HFFc6 (cell line): ENCODE measurements at regions not wholly inside any gene's neighbourhood (a gene's known extent, or its start where the extent isn't known, plus 50 kb on each side); places are given as distances from the start of the nearest gene placed in this dataset.

Source experiments
- DNase-seq: peaks from one replicate; pipeline ENCODE4 v3.0.0-alpha.2; 2018
- H3K27ac Mint-ChIP-seq: 2 replicates; pipeline ENCODE4 v1.8.0; 2020; ENCODE audit warnings: mild to moderate bottlenecking, mixed read lengths
- H3K27me3 Mint-ChIP-seq: 2 replicates; pipeline ENCODE4 v1.8.0; 2021; ENCODE audit warnings: mild to moderate bottlenecking, moderate library complexity, mixed read lengths; ENCODE audit not compliant: insufficient read depth
- H3K36me3 Mint-ChIP-seq: 2 replicates; pipeline ENCODE4 v1.8.0; 2021; ENCODE audit warnings: low read depth, mixed read lengths
- H3K4me1 Mint-ChIP-seq: 2 replicates; pipeline ENCODE4 v1.8.0; 2020; ENCODE audit warnings: low read depth, mixed read lengths
- H3K4me3 Mint-ChIP-seq: 2 replicates; pipeline ENCODE4 v1.8.0; 2020; ENCODE audit warnings: mild to moderate bottlenecking, moderate library complexity, mixed read lengths
- H3K9me3 Mint-ChIP-seq: 2 replicates; pipeline ENCODE4 v1.8.0; 2020; ENCODE audit warnings: mild to moderate bottlenecking, mixed read lengths
- TF ChIP-seq, protein P1 (sequence below): fragments of 200-600 bp; sonication (generic); IDR thresholded peaks from 2 replicates; pipeline ENCODE4 v1.5.0; 2021; ENCODE audit warnings: antibody characterized with exemption, mild to moderate bottlenecking

- TF ChIP-seq, protein P1, sequence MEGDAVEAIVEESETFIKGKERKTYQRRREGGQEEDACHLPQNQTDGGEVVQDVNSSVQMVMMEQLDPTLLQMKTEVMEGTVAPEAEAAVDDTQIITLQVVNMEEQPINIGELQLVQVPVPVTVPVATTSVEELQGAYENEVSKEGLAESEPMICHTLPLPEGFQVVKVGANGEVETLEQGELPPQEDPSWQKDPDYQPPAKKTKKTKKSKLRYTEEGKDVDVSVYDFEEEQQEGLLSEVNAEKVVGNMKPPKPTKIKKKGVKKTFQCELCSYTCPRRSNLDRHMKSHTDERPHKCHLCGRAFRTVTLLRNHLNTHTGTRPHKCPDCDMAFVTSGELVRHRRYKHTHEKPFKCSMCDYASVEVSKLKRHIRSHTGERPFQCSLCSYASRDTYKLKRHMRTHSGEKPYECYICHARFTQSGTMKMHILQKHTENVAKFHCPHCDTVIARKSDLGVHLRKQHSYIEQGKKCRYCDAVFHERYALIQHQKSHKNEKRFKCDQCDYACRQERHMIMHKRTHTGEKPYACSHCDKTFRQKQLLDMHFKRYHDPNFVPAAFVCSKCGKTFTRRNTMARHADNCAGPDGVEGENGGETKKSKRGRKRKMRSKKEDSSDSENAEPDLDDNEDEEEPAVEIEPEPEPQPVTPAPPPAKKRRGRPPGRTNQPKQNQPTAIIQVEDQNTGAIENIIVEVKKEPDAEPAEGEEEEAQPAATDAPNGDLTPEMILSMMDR = no peak
- Mint-ChIP-seq H3K4me3 (no peak overlapping the region), H3K9me3 (peaks cover 24% of the 10 kb centered on the region), H3K27me3 (peaks cover 6% of the 10 kb centered on the region), H3K27ac (no peak overlapping the region), H3K36me3 (no peaks in the 10 kb centered on the region), H3K4me1 (no peaks in the 10 kb centered on the region)
- no peak for DNase-seq
Measured at GRCh38 chr16:9677301-9677653, 505.0 kb downstream of the GRIN2A start.

DNA sequence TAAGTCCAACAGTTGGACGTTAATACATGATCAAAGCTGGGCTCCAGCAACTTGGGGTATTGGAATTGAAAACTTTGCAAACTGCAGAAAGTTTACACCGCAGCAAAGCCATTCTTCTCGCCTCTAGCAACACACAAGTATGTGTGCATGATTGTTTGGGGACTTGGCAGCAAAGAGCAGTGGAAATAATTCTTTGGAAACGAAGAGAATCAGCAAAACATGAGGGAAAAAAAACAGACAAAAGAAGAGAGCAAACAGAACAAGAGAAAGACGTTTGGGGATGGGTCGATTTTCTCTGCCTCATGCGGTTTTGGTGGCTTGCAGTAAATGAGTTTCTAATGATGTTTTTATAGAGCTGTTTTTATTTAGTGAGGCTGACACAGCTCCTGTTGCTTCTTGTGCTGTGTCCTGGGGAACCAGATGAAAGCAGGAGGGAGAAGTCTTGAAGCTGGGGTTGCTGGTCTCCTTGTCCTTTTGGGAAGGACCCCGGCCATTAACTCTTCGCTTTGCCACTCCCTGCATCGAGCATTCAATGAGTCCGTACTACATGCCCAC is 502.9 kb downstream of the GRIN2A start:
- H3K27me3 Mint-ChIP-seq = peaks cover 6% of the 10 kb centered on the region
- H3K27ac Mint-ChIP-seq = no peak overlapping the region
- no peaks in the 10 kb centered on the region for H3K4me1 Mint-ChIP-seq
- peaks cover 30% of the 10 kb centered on the region for H3K9me3 Mint-ChIP-seq
- no peak overlapping the region for H3K4me3 Mint-ChIP-seq
- TF ChIP-seq, protein P1 = no peak
- H3K36me3 Mint-ChIP-seq = no peaks in the 10 kb centered on the region
- no peak for DNase-seq

- no peak for DNase-seq
- TF ChIP-seq, protein P1 = no peak
- no peak overlapping the region for H3K4me3 Mint-ChIP-seq
- peaks cover 23% of the 10 kb centered on the region for H3K9me3 Mint-ChIP-seq
- no peak overlapping the region for H3K27ac Mint-ChIP-seq
- H3K4me1 Mint-ChIP-seq = no peaks in the 10 kb centered on the region
- no peaks in the 10 kb centered on the region for H3K36me3 Mint-ChIP-seq
- peaks cover 2% of the 10 kb centered on the region for H3K27me3 Mint-ChIP-seq
Measured at GRCh38 chr16:9680019-9680655, 502.1 kb downstream of the GRIN2A start.

DNA sequence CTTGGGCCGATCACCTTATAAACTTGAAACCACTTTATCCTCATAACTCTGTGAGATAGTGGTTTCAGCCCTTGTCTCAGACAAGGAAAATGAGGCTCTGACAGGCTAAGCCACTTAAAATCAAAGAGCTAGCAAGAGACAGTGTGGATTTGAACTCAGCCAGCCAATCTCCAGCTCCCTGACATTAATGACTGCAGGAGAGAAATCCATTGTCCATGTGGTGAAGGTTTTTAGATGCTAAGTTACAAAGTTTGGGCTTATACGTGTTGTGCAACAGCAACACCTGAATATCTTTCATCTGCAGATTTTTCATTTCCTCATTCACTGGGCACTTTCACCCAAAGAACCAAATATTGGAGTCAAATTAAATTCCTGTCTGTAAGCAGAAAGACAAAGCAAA is 501.3 kb downstream of the GRIN2A start:
- Mint-ChIP-seq H3K27me3 (peaks cover 1% of the 10 kb centered on the region; the same call in 1 of the 2 replicates), H3K27ac (no peak overlapping the region), H3K36me3 (no peaks in the 10 kb centered on the region), H3K4me3 (no peak overlapping the region), H3K4me1 (no peaks in the 10 kb centered on the region), H3K9me3 (peaks cover 18% of the 10 kb centered on the region)
- TF ChIP-seq, protein P1 = no peak
- DNase-seq = no peak

- TF ChIP-seq, protein P1 = no peak
- Mint-ChIP-seq H3K27me3 (peaks cover 1% of the 10 kb centered on the region; the same call in 1 of the 2 replicates), H3K4me3 (no peak overlapping the region), H3K27ac (no peak overlapping the region), H3K9me3 (peaks cover 16% of the 10 kb centered on the region), H3K36me3 (no peaks in the 10 kb centered on the region), H3K4me1 (no peaks in the 10 kb centered on the region)
- no peak for DNase-seq
Measured at GRCh38 chr16:9681508-9681907, 500.7 kb downstream of the GRIN2A start.
